Inflammatory macrophage treated with lipopolysaccharide for 1 hour (primary cell): ENCODE measurements at regions not wholly inside any gene's neighbourhood (a gene's known extent, or its start where the extent isn't known, plus 50 kb on each side); places are given as distances from the start of the nearest gene placed in this dataset.

Source experiments
- DNase-seq, 2 donors: peaks; one replicate each; pipeline ENCODE4 v3.0.0-alpha.2; 2020 to 2022

GRCh38 chr2:129058981-129059380 is 740.3 kb upstream of the HS6ST1 start:
- DNase-seq, result no peak

GRCh38 chr2:129059476-129059875 is 740.8 kb upstream of the HS6ST1 start:
- DNase-seq, result no peak

- no peak for DNase-seq
These were observed 742.6 kb upstream of the HS6ST1 start for GRCh38 chr2:129061069-129061768.

DNA sequence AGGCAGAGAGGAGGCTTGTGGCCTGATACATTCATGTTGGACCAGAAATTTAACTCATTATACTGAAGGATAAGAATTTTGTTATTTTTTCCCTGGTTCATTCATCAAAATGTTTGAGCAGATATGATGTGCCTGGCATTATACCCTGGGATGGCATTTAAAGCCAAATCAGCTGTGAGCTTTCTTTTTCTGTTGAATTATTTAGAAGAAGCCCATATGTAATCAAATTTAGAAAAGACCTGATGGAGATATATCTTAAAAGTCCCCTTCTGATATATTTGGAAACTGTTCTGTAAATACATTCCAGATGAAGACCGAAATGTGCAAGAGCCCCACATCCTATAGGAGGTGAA is 743.1 kb upstream of the HS6ST1 start:
- no peak for DNase-seq

DNA sequence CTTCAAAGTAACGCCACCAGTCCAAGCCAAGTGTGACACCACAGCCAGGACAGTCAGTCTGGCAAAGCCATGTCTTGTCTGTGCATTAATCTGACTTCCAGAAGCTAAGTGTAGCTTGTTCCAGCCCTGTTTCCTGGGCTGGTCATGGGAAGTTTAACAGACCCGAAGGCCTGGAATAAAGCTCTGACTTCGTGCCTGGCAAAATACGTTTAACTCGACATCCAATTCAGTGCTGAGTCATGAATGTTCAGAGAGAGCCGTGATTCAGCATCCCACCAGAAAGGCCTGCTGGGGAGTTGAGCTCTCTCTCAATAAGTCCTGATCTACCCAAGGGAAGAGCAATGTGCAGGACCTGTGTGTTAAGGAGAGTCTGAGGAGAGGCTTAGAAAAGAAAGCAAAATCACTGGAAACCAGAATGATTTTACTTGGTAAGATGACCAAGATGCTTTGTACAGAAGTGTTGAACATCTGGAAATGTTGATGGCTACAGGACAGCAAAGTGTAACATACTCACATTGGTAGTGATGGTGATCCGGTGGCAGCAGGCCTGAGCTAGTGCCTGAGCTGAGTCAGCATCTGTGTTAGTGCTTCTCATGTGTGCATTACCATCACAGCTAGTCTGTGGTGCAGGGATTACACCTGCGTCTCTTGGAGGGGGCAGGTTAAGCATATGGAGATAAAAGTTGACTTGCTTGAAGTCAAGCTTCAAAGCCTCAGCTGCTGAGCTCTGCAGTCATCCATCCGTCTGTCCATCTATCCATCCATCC is 743.7 kb upstream of the HS6ST1 start:
- no peak for DNase-seq

DNA sequence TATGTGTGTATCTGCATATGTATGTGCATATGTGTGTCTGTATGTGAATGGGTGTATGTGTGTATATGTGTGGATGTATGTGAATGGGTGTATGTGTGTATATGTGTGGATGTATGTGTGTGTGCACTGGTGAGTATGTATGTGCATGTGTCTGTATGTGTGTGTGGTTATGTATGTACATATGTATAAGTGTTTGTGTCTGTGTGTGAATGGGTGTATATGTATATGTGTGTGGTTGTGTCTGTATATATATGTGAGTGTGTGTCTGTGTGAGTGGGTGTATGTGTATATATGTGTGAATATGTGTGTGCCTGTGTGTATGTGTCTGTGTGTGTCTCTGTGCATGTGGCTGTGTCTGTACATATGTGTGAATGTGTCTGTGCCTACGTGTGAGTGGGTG is 748.4 kb upstream of the HS6ST1 start:
- no peak for DNase-seq

DNA sequence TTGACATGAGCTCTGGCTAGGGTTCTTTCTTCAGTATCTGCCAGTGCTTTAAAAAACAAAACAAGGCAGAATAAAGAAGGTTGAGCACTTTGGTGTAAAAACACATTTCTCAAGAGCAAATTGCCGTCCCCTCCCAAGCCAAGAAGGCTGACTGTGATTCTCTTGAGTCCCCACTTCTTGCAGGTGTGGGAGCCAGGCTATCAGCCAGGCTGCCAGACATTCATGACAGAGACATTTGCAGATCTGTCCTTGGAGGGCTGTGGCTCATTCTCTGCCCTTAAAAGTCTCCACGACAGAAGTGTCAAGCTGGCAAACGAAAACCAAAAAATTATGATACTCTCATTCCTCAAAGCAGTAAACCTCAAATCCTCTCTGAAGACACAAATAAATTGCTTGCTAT is 749.3 kb upstream of the HS6ST1 start:
- DNase-seq, result no peak

DNA sequence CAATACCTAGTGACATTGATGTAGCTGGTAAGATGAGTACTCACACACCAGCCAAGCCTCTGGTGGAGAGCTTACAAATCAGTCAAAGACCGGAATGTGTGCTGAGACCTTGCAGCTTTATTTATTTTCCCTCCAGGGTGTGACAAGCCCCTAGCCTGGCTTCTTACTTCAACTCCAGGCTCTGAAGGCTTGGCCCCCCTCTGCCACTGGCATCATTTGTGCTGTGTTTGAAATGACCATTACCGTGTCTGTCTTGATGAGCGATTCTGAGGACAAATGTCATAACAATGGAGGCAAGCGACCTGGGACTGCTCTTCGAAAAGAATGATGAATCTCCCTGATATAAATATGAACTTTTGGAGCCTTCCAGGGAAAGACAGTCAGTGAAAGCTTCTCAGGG is 749.9 kb upstream of the HS6ST1 start:
- DNase-seq, result no peak

GRCh38 chr2:129069875-129070594 is 751.4 kb upstream of the HS6ST1 start:
- DNase-seq, result no peak

GRCh38 chr2:129070663-129071062 is 752.0 kb upstream of the HS6ST1 start:
- no peak for DNase-seq

DNA sequence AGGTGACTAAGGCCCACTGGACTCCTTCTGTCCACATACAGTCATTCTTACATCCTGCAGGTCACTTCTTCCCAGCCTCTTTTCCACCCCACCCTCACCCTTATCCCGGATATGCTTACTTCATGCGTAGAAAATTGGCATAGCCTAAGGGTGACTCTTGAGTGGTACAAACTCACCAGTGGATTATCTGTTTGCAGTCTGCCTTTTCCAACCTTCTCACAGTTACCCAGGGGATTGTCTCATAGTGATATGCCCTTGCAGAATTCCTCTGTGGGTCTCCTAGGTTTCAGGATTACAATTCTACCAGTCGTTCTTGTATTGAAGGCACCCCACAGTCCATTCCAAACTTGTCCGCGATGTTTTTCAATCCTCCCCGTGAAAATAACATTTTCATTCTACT is 752.9 kb upstream of the HS6ST1 start:
- no peak for DNase-seq

DNA sequence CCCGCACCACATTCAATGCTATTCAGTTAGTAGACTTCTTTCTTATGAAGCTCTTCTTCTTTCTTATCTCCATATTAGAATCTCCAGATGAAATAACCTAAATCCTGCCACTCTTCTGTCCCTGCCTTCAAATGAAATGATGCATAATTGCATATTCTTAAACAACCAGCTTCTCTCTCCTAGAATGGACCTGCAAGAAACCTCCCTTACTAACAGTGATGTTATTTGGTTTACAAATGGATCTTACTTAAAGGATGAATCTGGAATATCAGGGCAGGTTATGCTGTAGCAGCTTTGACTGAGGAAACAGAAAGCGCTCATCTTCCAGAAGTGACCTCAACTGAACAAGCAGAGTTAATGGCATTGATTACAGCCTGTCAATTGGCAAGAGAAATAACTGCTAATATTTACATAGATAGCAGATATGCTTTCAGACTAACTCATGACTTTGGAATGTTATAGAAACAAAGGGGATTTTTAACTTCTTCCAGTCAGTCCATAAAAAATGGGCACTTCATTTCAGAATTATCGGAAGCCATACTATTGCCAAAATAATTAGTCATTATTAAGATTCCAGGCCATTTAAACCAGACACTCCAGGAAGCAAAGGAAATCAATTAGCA is 755.7 kb upstream of the HS6ST1 start:
- DNase-seq, result no peak

- no peak for DNase-seq
These were observed 759.9 kb upstream of the HS6ST1 start for GRCh38 chr2:129078548-129078947.

GRCh38 chr2:129080715-129081476 is 762.2 kb upstream of the HS6ST1 start:
- DNase-seq, result no peak

DNA sequence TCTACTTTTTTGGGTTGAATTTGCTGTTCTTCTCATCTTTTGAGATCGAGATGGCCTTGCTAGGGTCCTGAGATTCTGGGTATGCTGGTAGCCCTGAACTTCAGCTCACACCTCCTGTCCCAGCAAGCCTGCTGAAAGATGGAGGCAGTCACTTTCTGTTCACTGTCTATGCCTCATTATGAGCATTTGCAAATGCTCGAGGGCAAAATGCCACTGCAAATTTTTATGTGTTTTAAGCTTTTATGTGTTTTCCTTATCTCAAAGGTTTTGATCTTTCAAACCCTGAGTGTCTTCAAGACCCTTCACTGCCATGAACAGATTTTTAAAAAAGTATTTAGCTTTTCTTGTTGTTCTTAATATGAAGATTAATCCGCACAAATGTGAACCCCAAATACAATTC is 766.7 kb upstream of the HS6ST1 start:
- no peak for DNase-seq

- peak in 1 of 2 donors; percentile 29 for DNase-seq
These were observed 768.6 kb upstream of the HS6ST1 start for GRCh38 chr2:129087133-129087813.

DNA sequence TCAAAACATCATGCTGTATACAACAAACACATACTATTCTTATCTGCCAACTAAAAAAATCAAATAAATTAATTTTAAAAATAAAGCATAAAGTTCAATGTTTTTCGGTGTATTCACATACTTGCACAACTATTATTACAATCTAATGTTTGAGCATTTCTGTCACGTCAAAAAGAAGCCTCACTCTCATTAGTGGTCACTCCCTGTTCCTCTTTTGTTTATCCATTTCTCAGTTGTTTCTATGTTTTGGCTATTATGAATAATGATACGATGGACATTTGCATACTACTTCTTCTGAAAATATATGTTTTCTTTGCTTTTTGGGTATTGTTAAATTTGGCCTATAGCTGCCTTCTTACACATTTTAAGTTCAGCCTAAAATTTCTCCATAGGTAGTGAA is 773.0 kb upstream of the HS6ST1 start:
- DNase-seq, result no peak

DNA sequence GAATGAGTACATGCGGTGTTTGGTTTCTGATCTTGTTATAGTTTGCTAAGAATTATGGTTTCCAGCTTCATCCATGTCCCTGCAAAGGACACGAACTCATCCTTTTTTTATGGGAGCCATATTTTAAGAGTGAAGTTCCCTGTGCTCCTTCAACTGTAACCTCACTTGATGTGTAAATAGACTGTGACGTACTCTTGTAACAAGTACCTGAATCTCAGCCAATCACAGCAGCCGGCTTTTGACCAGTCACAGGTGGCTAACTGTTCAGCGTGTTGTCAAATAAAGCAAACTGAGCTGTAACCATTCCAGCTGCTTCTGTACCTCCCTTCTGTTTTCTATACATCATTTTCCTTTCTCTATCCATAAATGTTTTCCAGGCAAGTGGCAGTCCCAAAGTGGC is 774.3 kb upstream of the HS6ST1 start:
- no peak for DNase-seq

- no peak for DNase-seq
These were observed 782.5 kb upstream of the HS6ST1 start for GRCh38 chr2:129101186-129101585.

- no peak for DNase-seq
These were observed 785.5 kb upstream of the HS6ST1 start for GRCh38 chr2:129103936-129104878.

- no peak for DNase-seq
These were observed 793.5 kb upstream of the HS6ST1 start for GRCh38 chr2:129112181-129112580.
